GM12878 (cell line): ENCODE measurements at regions not wholly inside any gene's neighbourhood (a gene's known extent, or its start where the extent isn't known, plus 50 kb on each side); places are given as distances from the start of the nearest gene placed in this dataset.

Source experiments
- ATAC-seq: fragments of 200-7000 bp; cut with Tn5 transposase; 3 replicates; pipeline ENCODE4 v1.9.1; 2020; ENCODE audit warnings: mild to moderate bottlenecking, moderate library complexity
- BruUV-seq: library from RNA; stranded (reverse); fragments of 400-500 nt; replicated peaks from 2 replicates; lab custom pipeline; 2021; lab: Mats Ljungman, UMichigan
- CTCF ChIA-PET: fragments of 300-600 bp; sonication (Branson Sonifier 250); formaldehyde crosslinking; extraction: SDS; loops from one replicate; lab custom pipeline; 2021; ENCODE audit warnings: inconsistent platforms; lab: Yijun Ruan, JAX
- POLR2A ChIA-PET: fragments of 350-600 bp; formaldehyde crosslinking; extraction: SDS; loops from one replicate; lab custom pipeline; 2021; ENCODE audit warnings: inconsistent platforms; lab: Charles Lee
- RAD21 ChIA-PET: fragments of 300-600 bp; sonication (Branson Sonifier 250); formaldehyde crosslinking; loops from one replicate; lab custom pipeline; 2023; ENCODE audit warnings: antibody characterized with exemption; ENCODE audit not compliant: unreplicated experiment; lab: Charles Lee
- SMC1A ChIA-PET: fragments of 300-600 bp; sonication (Branson Sonifier 250); formaldehyde crosslinking; loops from one replicate; lab custom pipeline; 2023; ENCODE audit not compliant: unreplicated experiment, uncharacterized antibody; lab: Charles Lee
- DNase-seq: peaks from one replicate; pipeline ENCODE4 v3.0.0-alpha.2; 2011; ENCODE audit warnings: low read depth, low spot score
- FAIRE-seq: peaks from 3 replicates; lab custom pipeline; 2011; peaks lifted over from hg19 to GRCh38; lab: Jason Lieb, UNC
- H2AFZ ChIP-seq: 2 replicates; pipeline ENCODE4 v1.6.0; 2011; ENCODE audit warnings: low read depth, low read length, control low read depth; ENCODE audit not compliant: control insufficient read depth
- H3K27ac ChIP-seq: 2 replicates; pipeline ENCODE4 v1.5.1; 2011; ENCODE audit warnings: control low read depth; ENCODE audit not compliant: control insufficient read depth, insufficient read depth
- H3K27me3 ChIP-seq, 2 experiments: replicated peaks in 1 of 2; 2 replicates each; pipeline versions ENCODE4 v1.6.0 to v1.6.1; 2011; ENCODE audit warnings: low read length in 1 of 2; ENCODE audit not compliant: control insufficient read depth in 2 of 2, insufficient read depth in 2 of 2
- H3K36me3 ChIP-seq, 2 experiments: 2 replicates each; pipeline ENCODE4 v1.5.1; 2011; ENCODE audit warnings: low read length in 1 of 2; ENCODE audit not compliant: control insufficient read depth in 2 of 2, insufficient read depth in 2 of 2
- H3K4me1 ChIP-seq: 2 replicates; pipeline ENCODE4 v1.6.1; 2011; ENCODE audit warnings: mild to moderate bottlenecking, low read length, moderate library complexity, mixed read lengths; ENCODE audit not compliant: control insufficient read depth, insufficient read depth
- H3K4me2 ChIP-seq: 2 replicates; pipeline ENCODE4 v1.6.0; 2011; ENCODE audit warnings: control low read depth; ENCODE audit not compliant: control insufficient read depth, insufficient read depth
- H3K4me3 ChIP-seq: fragments of 200-600 bp; sonication (generic); 2 replicates; pipeline ENCODE4 v1.5.1; 2016
- H3K79me2 ChIP-seq: 2 replicates; pipeline ENCODE4 v1.6.0; 2011; ENCODE audit warnings: low read length; ENCODE audit not compliant: control insufficient read depth, insufficient read depth
- H3K9ac ChIP-seq: 2 replicates; pipeline ENCODE4 v1.8.0; 2011; ENCODE audit warnings: low read length, control low read depth, mixed read lengths; ENCODE audit not compliant: control insufficient read depth, insufficient read depth
- H3K9me3 ChIP-seq: replicated peaks from 3 replicates; pipeline ENCODE4 v1.5.1; 2011; ENCODE audit warnings: mild to moderate bottlenecking, low read length; ENCODE audit not compliant: control insufficient read depth, insufficient read depth
- H4K20me1 ChIP-seq: 2 replicates; pipeline ENCODE4 v1.6.0; 2011; ENCODE audit not compliant: control insufficient read depth, insufficient read depth
- ASH2L ChIP-seq: fragments of 300-600, 200-600 bp; sonication (generic); IDR thresholded peaks from 2 replicates; pipeline ENCODE4 v1.6.1; 2017; ENCODE audit warnings: low read depth, mild to moderate bottlenecking, borderline replicate concordance
- JUNB ChIP-seq: IDR thresholded peaks from 2 replicates; pipeline ENCODE4 v1.6.1; 2016; ENCODE audit warnings: antibody characterized with exemption, mild to moderate bottlenecking
- JUND ChIP-seq: IDR thresholded peaks from 2 replicates; pipeline ENCODE4 v1.6.1; 2012; ENCODE audit warnings: low read depth, mild to moderate bottlenecking, low read length, improper control_type of control experiment, moderate library complexity
- MEF2A ChIP-seq: IDR thresholded peaks from 2 replicates; pipeline ENCODE4 v1.6.1; 2011; ENCODE audit warnings: low read depth, mild to moderate bottlenecking, low read length, moderate library complexity; ENCODE audit not compliant: insufficient read depth
- NRF1 ChIP-seq: conservative IDR thresholded peaks from 2 replicates; pipeline ENCODE4 v1.6.1; 2011; ENCODE audit warnings: mild to moderate bottlenecking, low read depth, low read length, improper control_type of control experiment
- PAX8 ChIP-seq: fragments of 450-650 bp; IDR thresholded peaks from 2 replicates; pipeline ENCODE4 v1.6.1; 2017; ENCODE audit warnings: mild to moderate bottlenecking, moderate library complexity
- POLR2AphosphoS2 ChIP-seq: IDR thresholded peaks from 2 replicates; pipeline ENCODE4 v1.6.1; 2011; ENCODE audit warnings: low read depth, mild to moderate bottlenecking, low read length, improper control_type of control experiment, moderate library complexity
- USF1 ChIP-seq: IDR thresholded peaks from 2 replicates; pipeline ENCODE4 v1.6.1; 2011; ENCODE audit warnings: borderline replicate concordance, low read depth, mild to moderate bottlenecking, moderate library complexity, mixed read lengths, low read length; ENCODE audit not compliant: insufficient read depth; ENCODE audit errors: extremely low read length
- WRNIP1 ChIP-seq: IDR thresholded peaks from 2 replicates; pipeline ENCODE4 v1.6.1; 2011; ENCODE audit warnings: low read depth, low read length, improper control_type of control experiment, borderline replicate concordance
- whole genome bisulfite sequencing: methylation state at CpG from one replicate; pipeline ENCODE4 v1.1.6; 2016; ENCODE audit warnings: low lambda C conversion rate; ENCODE audit not compliant: insufficient replicate concordance, insufficient coverage; ENCODE audit errors: missing lambda C conversion rate; 5-methylcytosine and 5-hydroxymethylcytosine counted together
- in situ Hi-C: fragments of 300-500 bp; cut with MboI; formaldehyde crosslinking; loops from 9 replicates; pipeline ENCODE4 v1.14.3; 2018; ENCODE audit warnings: mixed read lengths
- intact Hi-C: fragments of 100-400 bp; cut with micrococcal nuclease; formaldehyde crosslinking; loops from one replicate; pipeline ENCODE4 v1.14.2; 2022; ENCODE audit not compliant: unreplicated experiment
- TF ChIP-seq, protein P1 (sequence below): fragments of 450-650 bp; formaldehyde crosslinking; IDR thresholded peaks from 2 replicates; pipeline ENCODE4 v1.4.0; 2022; ENCODE audit warnings: mild to moderate bottlenecking, moderate library complexity
- TF ChIP-seq, protein P2 (sequence below): fragments of 450-650 bp; IDR thresholded peaks from 2 replicates; pipeline ENCODE4 v1.6.1; 2016; ENCODE audit warnings: mild to moderate bottlenecking

DNA sequence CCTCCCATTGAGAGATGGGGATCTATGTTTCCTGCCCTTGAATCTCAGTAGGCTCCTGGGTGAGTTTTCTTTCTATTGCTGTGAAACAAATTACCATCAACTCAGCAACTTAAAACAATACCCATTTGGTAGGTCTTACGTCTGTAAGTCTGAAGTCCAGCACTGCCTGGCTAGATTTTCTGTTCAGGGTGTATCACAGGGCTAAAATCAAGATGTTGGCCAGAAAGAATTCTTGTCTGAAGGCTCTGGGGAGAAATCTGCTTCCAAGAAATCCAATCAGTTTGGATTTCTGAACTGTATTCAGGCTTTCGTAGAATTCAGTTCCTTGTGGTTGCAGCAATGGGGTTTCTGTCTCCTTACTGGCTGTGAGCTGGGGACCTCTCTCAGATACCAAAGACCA lies 99.6 kb upstream of the SLC24A3 start:
- Histone ChIP-seq H3K36me3 (no peaks in the 10 kb centered on the region), H3K4me2 (no peak overlapping the region), H2AFZ (no peak overlapping the region), H4K20me1 (no peaks in the 10 kb centered on the region), H3K27me3 (no peaks in the 10 kb centered on the region), H3K4me1 (no peaks in the 10 kb centered on the region), H3K79me2 (no peaks in the 10 kb centered on the region), H3K9ac (no peak overlapping the region), H3K4me3 (no peak overlapping the region)
- no peak for ATAC-seq
- SMC1A ChIA-PET, result no interaction called here
- BruUV-seq, result no TSS peak
- intact Hi-C loops, result no loop called here
- TF ChIP-seq MEF2A (no peak), JUND (no peak), ASH2L (no peak), POLR2AphosphoS2 (no peak), PAX8 (no peak), JUNB (no peak), WRNIP1 (no peak), NRF1 (no peak), USF1 (no peak)
- TF ChIP-seq, protein P1, sequence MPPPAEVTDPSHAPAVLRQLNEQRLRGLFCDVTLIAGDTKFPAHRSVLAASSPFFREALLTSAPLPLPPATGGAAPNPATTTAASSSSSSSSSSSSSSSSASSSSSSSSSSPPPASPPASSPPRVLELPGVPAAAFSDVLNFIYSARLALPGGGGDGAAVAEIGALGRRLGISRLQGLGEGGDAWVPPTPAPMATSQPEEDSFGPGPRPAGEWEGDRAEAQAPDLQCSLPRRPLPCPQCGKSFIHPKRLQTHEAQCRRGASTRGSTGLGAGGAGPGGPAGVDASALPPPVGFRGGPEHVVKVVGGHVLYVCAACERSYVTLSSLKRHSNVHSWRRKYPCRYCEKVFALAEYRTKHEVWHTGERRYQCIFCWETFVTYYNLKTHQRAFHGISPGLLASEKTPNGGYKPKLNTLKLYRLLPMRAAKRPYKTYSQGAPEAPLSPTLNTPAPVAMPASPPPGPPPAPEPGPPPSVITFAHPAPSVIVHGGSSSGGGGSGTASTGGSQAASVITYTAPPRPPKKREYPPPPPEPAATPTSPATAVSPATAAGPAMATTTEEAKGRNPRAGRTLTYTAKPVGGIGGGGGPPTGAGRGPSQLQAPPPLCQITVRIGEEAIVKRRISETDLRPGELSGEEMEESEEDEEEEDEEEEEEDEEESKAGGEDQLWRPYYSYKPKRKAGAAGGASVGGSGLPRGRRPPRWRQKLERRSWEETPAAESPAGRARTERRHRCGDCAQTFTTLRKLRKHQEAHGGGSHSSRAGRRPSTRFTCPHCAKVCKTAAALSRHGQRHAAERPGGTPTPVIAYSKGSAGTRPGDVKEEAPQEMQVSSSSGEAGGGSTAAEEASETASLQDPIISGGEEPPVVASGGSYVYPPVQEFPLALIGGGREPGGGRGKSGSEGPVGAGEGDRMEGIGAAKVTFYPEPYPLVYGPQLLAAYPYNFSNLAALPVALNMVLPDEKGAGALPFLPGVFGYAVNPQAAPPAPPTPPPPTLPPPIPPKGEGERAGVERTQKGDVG (CRISPR knock-in tag), result no peak
- TF ChIP-seq, protein P2, sequence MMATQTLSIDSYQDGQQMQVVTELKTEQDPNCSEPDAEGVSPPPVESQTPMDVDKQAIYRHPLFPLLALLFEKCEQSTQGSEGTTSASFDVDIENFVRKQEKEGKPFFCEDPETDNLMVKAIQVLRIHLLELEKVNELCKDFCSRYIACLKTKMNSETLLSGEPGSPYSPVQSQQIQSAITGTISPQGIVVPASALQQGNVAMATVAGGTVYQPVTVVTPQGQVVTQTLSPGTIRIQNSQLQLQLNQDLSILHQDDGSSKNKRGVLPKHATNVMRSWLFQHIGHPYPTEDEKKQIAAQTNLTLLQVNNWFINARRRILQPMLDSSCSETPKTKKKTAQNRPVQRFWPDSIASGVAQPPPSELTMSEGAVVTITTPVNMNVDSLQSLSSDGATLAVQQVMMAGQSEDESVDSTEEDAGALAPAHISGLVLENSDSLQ, result no peak
- TF ChIP-seq, all 136 proteins: peak for 0
- H3K27ac ChIP-seq, result no peak overlapping the region
- in situ Hi-C loops, result no loop called here
- ChIA-PET CTCF (no interaction called here), RAD21 (no interaction called here), POLR2A (no interaction called here)
- FAIRE-seq (no peak), DNase-seq (no peak)
- no peaks in the 10 kb centered on the region; the same call in 2 of the 3 replicates for H3K9me3 ChIP-seq
- 38% methylated on average over 2 of the region's 2 CpGs for WGBS
